ENCODE measurements at regions not wholly inside any gene's neighbourhood (a gene's known extent, or its start where the extent isn't known, plus 50 kb on each side); places are given as distances from the start of the nearest gene placed in this dataset.

DNA sequence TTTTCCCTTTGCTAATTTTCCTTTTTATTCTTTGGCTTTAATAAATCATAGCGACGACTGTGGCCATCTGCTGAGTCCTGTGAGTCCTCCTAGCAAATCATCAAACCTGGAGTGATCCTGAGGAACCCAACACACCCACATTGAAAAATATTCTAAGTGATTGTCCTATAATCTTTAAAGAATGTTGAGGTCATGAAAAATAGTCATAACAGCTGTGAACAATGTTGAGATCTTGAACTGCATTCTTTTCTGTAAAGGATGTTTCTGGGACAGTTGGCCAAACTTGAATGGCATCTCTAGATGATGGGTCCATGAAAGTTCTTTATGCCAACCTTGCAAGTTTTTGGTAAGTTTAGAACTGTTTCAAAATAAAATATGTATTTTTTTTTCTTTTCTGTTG is 53.2 kb upstream of the ADAM23 start (continued):
- TF ChIP-seq STAT1 (IDR thresholded peaks at IDR 0.05; ENCODE audit: unreplicated experiment) (no peak), JUNB (IDR thresholded peaks at IDR 0.05; ENCODE audit: unreplicated experiment) (no peak), ZNF331 (CRISPR knock-in tag; IDR thresholded peaks at IDR 0.05; ENCODE audit: low read depth) (no peak)

DNA sequence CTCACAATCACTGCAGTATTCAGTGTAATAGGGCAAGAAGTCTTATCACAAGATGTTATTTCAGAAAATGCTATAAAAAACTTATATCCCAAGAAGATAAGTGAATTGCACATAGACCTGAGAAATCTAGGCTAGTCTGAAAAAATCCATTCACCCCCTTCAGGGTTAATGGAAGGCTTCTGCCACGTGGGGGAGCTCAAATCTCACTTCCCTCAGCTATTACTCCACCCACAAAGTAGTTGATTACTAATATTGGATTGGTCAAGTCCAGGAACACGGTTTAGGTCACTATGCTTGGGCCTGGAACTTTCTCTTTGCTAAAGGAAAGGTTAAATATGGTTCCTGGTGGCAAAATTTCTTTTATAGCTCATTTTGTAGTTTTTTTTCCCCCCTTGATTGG is 51.2 kb upstream of the ADAM23 start:
- H3F3A ChIP-seq (replicated peaks; ENCODE audit: low read depth) = no peaks in the 10 kb centered on the region
- H3K79me2 ChIP-seq (replicated peaks; ENCODE audit: insufficient read depth) = no peaks in the 10 kb centered on the region
- Mint-ChIP-seq H3K4me3 (no peak overlapping the region), H3K27ac (no peak overlapping the region), H3K9me3 (peaks cover 21% of the 10 kb centered on the region), H3K4me1 (no peaks in the 10 kb centered on the region; the same call in 2 of the 3 replicates), H3K36me3 (ENCODE audit: low read depth) (peaks cover 14% of the 10 kb centered on the region), H3K27me3 (ENCODE audit: insufficient read depth, low read depth, poor library complexity) (no peaks in the 10 kb centered on the region)
- no peak overlapping the region for H3K4me3 ChIP-seq
- TF ChIP-seq, protein P1, sequence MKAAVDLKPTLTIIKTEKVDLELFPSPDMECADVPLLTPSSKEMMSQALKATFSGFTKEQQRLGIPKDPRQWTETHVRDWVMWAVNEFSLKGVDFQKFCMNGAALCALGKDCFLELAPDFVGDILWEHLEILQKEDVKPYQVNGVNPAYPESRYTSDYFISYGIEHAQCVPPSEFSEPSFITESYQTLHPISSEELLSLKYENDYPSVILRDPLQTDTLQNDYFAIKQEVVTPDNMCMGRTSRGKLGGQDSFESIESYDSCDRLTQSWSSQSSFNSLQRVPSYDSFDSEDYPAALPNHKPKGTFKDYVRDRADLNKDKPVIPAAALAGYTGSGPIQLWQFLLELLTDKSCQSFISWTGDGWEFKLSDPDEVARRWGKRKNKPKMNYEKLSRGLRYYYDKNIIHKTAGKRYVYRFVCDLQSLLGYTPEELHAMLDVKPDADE (IDR thresholded peaks at IDR 0.05) = no peak
- TF ChIP-seq EZH2 (IDR thresholded peaks at IDR 0.05; ENCODE audit: low read depth, unreplicated experiment) = no peak
- TF ChIP-seq CREB1 (CRISPR knock-in tag; IDR thresholded peaks at IDR 0.05; ENCODE audit: low read depth) = 0 out of 2 replicates have a peak, but pooled peaks have one; percentile 23
- no peak for TF ChIP-seq ZNF114 (CRISPR knock-in tag; IDR thresholded peaks at IDR 0.05)
- TF ChIP-seq EZH2phosphoT487 (IDR thresholded peaks at IDR 0.05; ENCODE audit: unreplicated experiment) = no peak
- TF ChIP-seq, protein P2, sequence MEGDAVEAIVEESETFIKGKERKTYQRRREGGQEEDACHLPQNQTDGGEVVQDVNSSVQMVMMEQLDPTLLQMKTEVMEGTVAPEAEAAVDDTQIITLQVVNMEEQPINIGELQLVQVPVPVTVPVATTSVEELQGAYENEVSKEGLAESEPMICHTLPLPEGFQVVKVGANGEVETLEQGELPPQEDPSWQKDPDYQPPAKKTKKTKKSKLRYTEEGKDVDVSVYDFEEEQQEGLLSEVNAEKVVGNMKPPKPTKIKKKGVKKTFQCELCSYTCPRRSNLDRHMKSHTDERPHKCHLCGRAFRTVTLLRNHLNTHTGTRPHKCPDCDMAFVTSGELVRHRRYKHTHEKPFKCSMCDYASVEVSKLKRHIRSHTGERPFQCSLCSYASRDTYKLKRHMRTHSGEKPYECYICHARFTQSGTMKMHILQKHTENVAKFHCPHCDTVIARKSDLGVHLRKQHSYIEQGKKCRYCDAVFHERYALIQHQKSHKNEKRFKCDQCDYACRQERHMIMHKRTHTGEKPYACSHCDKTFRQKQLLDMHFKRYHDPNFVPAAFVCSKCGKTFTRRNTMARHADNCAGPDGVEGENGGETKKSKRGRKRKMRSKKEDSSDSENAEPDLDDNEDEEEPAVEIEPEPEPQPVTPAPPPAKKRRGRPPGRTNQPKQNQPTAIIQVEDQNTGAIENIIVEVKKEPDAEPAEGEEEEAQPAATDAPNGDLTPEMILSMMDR (conservative IDR thresholded peaks at IDR 0.05; ENCODE audit: low read depth in 2 of 2) = peak; percentile 89 to 90
- TF ChIP-seq REST (IDR thresholded peaks at IDR 0.05; ENCODE audit: unreplicated experiment) = no peak
- H3K27me3 ChIP-seq (ENCODE audit: insufficient read depth) = no peaks in the 10 kb centered on the region
- H4K20me1 ChIP-seq (replicated peaks; ENCODE audit: insufficient read depth) = no peaks in the 10 kb centered on the region
- no peaks in the 10 kb centered on the region for H3K36me3 ChIP-seq (ENCODE audit: insufficient read depth)
- no peak overlapping the region for H3K27ac ChIP-seq (ENCODE audit: low read depth)
- no peaks in the 10 kb centered on the region for H3K9me2 ChIP-seq (ENCODE audit: insufficient read depth)
- no peak overlapping the region for H3K4me2 ChIP-seq
- H3K4me1 ChIP-seq (ENCODE audit: insufficient read depth) = no peaks in the 10 kb centered on the region
- DNase-seq (ENCODE audit: low spot score) = peak; percentile 87
- 0 out of 2 replicates have a peak overlapping the region, but pooled peaks have one; percentile 4 for H2AFZ ChIP-seq
- ATAC-seq = peak; percentile 93

Data from GM23338 (cell line).